DMS53 treated with DMSO at 0.1 percent for 48 hours (cell line): ENCODE measurements at regions not wholly inside any gene's neighbourhood (a gene's known extent, or its start where the extent isn't known, plus 50 kb on each side); places are given as distances from the start of the nearest gene placed in this dataset.

Experiments
- DNase-seq: peaks from one replicate; lab custom pipeline; 2025; ENCODE audit not compliant: unreplicated experiment; lab: John Stamatoyannopoulos, UW

DNA sequence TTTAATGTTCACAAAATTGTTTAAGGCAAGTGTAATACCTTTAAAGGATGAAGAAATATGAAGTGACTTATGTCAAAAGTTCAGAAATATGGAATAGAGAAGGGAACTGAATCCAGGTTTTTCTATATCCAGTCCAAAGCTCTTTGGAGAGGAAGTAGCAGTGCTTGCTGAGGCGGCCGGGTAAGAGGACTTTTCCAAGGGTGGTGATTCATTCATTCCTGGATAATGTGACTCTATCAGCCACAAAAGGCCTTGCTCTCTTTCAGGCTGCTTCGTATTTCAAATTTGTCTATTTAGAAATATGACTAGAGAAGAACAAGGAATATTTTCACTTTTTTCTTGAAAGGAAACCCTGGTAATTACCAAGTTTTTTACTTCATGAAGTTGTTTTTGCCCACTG, 830.1 kb upstream of the ZEB2 start:
- DNase-seq = no peak

DNA sequence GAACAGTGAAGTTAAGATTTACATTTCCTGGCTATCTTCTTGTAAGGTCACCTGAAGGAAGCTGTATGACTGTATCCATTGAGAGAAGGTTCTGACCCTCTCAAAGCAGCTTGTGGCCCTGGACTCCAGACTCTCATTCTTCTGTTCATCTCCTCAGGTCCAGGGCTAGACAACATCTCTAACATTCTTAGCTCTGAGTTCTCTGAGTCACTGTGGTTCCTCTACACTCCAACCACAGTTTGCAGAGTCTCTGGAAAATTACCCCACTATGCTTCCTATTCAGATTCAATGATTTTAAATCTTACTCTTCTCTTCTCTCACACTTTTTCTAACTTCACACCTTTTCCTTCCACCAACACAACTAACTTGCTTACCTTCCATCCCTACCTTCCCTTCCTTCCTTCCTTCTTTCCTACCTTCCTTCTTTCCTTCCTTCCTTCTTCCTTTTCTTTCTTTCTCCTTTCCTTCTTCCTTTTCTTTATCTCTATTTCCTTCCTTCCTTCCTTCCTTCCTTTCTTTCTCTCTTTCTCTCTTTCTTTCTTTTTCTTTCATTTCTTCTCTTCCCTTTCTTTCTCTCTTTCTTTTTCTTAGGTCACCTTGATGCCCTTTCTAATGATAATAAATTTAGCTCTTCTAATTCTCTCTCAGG, 824.3 kb upstream of the ZEB2 start:
- no peak for DNase-seq

- DNase-seq = no peak
Measured at GRCh38 chr2:145343287-145343686, 823.4 kb upstream of the ZEB2 start.

GRCh38 chr2:145341536-145341935, 821.6 kb upstream of the ZEB2 start:
- DNase-seq = no peak

DNA sequence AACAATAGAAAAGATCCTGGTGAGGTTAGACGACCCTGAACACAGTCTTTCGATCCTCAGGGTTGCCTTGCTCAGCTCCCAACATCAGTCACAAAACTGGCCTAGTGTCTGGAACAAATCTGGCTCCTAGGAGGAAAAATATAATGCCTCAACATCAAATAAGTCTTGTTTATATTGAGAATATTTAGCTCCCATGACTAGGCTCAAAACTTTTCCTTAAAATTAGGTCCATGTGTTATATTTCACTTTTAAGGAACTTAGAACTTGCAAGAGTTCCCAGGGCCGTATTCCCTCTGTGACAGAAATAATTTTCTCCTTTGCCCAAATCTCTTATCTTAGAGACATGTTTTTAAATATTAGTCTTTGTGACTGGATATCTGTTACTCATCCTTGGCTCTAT, 819.7 kb upstream of the ZEB2 start:
- DNase-seq = no peak

GRCh38 chr2:145332210-145332898, 812.4 kb upstream of the ZEB2 start:
- DNase-seq = no peak

DNA sequence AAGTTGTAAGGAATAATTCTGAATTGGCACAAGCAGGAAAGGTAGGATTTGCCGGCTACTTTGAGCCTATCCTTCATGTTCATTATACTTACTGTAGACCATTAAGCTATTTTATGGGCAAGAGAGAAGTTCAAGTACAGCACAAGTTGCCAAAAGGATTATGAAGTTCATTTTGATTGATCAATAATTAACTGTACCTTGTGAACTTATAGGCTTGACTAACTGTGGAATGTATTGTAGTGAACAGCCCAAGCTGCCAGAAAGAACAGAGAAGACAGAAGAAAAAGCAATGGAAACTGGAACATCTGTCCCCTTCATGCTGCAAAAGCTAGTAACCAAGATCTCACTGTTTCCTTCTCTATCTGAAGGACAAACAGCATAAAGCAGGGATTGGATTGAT, 810.1 kb upstream of the ZEB2 start:
- DNase-seq = no peak

DNA sequence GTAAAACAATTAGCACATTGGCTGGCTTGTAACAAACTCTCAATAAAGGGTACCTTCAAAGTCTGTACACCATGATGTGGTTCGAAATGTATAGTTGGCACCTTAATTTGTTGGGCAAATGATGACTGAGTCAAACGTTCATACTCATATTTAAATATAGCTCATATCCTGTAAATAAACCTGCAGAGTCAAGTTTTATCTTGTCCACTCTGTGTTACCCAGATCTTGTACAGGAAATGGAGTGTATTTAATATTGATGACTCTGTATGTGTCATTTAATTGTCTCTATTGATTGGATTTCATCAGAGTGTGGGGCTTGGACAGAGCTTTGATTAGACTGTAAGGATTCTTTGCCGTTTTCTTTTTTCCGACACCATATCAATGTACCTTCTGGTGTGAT, 805.6 kb upstream of the ZEB2 start:
- DNase-seq = no peak

DNA sequence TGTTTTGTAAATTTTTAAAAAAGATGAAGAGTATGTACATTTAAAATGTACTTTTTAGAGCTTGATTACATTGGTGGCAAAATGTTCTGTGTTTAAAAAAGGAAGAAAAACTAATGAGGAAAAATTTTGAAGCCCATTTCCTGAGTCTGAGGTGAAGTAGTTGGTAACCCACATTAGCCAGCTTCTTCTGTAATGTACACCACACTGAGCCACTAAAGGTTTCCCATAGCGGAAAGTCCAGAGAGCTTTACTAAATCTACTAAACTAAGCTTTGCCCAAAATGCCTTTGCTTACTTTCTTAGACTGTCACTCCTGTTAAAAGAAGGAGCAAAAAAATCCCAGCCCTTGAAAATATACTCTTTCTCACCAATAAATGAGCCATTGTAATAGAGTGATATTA, 804.8 kb upstream of the ZEB2 start:
- no peak for DNase-seq

DNA sequence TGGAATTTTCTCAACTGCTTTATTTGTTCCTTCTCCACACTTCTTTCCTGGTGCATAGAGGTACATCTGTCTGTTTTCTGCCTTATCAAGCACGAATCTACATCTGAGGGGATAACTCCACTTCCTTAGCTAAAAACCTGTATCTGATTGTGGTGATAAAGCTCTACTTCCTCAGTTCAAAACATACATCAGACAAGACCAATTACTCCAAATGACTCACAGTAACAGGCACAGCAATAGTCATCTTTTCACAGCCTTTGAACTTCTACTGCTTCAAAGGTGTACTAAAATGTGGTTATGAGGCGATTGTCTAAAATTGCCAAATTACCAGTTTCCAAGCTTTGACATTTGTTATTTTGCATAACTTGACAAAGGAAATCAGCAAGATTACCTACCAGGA, 803.6 kb upstream of the ZEB2 start:
- no peak for DNase-seq

DNA sequence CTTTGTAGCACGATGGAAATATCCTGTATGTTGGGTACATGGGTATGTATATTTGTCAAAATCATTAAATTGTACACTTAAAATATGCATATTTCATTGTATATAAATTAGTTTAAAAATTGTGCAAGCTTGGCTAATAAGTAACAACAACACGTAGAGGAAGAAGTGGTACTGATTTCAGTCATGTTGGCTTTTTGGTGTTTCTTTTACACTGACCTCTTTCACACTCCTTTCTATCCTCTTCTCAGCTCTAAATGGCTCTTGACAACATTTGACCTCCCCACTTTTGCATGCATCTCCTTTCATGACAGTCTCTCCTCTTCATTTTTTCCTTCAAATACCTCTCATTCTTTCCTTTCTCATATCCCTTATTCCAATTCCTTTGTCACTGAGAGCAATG, 801.4 kb upstream of the ZEB2 start:
- no peak for DNase-seq

DNA sequence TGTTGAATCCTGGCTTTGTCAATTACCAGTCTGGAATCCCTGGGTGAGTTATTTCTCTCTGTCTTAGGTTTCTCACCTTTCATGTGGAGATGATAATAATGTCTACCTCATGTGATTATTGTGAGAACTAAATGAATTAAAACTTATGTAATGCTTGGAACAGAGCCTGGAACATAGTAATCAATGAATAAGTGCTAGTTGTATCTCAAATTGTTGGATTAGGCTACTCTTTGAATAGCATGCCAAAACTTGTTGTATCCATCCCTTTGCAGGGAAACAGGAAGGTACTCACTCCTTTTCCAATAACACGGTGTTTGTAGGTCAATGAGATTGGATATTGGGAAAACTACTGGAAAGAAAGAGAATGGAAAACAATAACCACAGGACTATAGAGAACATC, 796.6 kb upstream of the ZEB2 start:
- no peak for DNase-seq

DNA sequence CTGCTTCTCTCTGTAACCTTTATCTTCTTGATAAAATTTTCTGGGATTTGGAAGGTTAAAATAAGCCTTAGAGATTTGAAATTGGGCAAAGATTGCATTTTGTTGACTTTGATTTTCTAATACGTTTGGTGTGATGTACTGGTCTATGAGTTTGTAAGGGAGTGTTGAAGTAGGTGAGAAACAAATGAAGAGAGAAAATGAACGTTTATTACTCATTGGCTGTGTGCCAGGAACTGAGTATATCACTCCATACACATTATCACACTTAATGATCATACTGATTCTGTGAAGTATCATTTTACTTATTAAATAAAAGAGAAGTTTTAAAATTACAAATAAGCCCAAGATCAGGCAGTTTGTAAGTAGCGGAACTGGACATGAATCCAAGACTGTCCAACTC, 795.1 kb upstream of the ZEB2 start:
- DNase-seq = no peak

- DNase-seq = no peak
Measured at GRCh38 chr2:145314119-145314633, 794.3 kb upstream of the ZEB2 start.

GRCh38 chr2:145305889-145306288, 786.0 kb upstream of the ZEB2 start:
- DNase-seq = no peak

GRCh38 chr2:145304501-145304900, 784.6 kb upstream of the ZEB2 start:
- DNase-seq = no peak

DNA sequence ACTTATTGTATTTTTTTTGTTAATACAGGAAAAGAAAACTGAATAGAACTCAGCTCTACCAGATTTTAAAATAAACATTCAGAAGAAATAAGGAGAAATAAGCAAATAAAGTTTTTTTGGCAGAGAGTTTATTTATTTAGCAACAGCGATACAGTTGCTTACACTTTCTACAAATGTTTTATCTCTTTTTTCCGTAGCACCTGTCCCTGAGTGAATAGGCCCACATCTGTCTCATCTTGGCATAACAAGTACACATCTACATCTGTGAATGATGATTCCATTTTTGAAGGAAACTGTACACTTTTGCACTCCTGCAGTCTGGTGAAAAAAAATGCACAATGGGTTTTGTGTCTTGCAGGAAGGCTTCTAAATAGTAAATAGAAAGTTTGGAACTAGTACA, 783.6 kb upstream of the ZEB2 start:
- no peak for DNase-seq

- DNase-seq = no peak
Measured at GRCh38 chr2:145302886-145303285, 783.0 kb upstream of the ZEB2 start.

DNA sequence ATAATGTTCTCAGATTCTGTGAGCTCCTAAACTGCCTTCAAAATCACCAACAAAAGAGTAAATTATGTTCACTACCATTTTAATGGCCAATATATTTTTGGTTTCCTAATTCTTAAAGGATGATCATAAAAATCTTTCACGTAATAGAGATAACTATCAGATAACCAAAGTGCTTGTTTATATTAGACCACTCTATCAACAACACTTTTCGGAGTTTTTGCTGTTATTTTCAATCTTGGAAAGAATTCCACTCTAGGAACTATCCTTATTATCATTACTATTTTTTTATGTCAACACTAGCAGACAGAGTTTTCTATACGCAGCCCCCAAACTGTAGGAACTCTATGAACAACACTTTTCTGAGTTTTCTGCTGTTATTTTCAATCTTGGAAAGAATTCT, 782.5 kb upstream of the ZEB2 start:
- no peak for DNase-seq

DNA sequence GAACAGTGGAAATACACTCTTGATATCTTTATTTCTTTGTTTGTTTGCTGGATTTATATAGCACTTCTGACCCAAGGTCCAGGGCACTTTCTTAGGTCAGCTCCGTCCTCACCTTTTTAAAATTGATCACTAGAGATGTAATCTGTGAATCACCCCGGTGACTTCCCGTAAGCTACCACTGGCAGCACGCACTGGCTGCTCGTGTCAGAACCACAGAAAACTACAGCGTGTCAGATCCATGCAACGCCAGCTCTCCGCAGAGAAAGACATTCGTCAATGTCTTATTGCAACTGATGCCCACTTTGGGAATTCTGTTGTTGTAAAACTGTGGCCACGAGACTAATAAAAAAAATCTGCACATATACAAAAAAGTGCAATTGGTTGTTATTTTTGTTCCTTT, 779.4 kb upstream of the ZEB2 start:
- no peak for DNase-seq

DNA sequence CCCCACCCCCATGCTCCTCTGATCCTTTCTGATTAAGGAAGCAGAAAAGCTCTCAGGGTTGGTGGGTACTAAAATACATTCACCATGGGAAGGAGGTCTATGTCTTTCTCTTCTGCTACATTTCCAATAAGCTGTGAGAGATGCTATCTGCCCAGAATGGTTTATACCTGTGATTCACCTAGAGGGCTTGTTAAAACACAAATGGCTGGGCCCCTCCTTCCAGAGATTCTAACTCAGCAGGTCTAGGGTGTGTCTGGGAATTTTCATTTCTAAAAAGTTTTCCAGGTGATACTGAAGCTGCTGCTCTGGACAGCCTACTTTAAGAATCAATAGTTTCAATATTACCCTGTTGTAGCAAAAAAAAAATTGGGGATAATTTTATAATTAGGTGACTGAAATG, 772.2 kb upstream of the ZEB2 start:
- no peak for DNase-seq

- DNase-seq = no peak
Measured at GRCh38 chr2:145290986-145291385, 771.1 kb upstream of the ZEB2 start.

- no peak for DNase-seq
Measured at GRCh38 chr2:145289946-145290345, 770.0 kb upstream of the ZEB2 start.
